Osteocyte (in vitro differentiated cells): ENCODE measurements at regions not wholly inside any gene's neighbourhood (a gene's known extent, or its start where the extent isn't known, plus 50 kb on each side); places are given as distances from the start of the nearest gene placed in this dataset.

Source experiments
- DNase-seq: peaks from one replicate; pipeline ENCODE4 v3.0.0; 2021; ENCODE audit warnings: mixed read lengths; ENCODE audit not compliant: unreplicated experiment; ENCODE audit errors: extremely low spot score
- H3K27ac Mint-ChIP-seq: one replicate; pipeline ENCODE4 v1.8.0; 2021; ENCODE audit warnings: mild to moderate bottlenecking, mixed read lengths; ENCODE audit not compliant: unreplicated experiment
- H3K27me3 Mint-ChIP-seq: one replicate; pipeline ENCODE4 v1.8.0; 2021; ENCODE audit warnings: mixed read lengths; ENCODE audit not compliant: unreplicated experiment
- H3K36me3 Mint-ChIP-seq: one replicate; pipeline ENCODE4 v1.8.0; 2021; ENCODE audit warnings: mixed read lengths; ENCODE audit not compliant: unreplicated experiment
- H3K4me1 Mint-ChIP-seq: one replicate; pipeline ENCODE4 v1.8.0; 2021; ENCODE audit warnings: mixed read lengths; ENCODE audit not compliant: unreplicated experiment
- H3K4me3 Mint-ChIP-seq: one replicate; pipeline ENCODE4 v1.8.0; 2021; ENCODE audit warnings: mild to moderate bottlenecking, moderate library complexity, mixed read lengths; ENCODE audit not compliant: unreplicated experiment
- H3K9me3 Mint-ChIP-seq: one replicate; pipeline ENCODE4 v1.8.0; 2021; ENCODE audit warnings: mixed read lengths; ENCODE audit not compliant: unreplicated experiment
- TF ChIP-seq, protein P1 (sequence below): fragments of 200-600 bp; sonication (generic); IDR thresholded peaks from 2 replicates; pipeline ENCODE4 v1.5.0; 2021; ENCODE audit warnings: antibody characterized with exemption, mild to moderate bottlenecking, moderate library complexity

- no peaks in the 10 kb centered on the region for H3K4me1 Mint-ChIP-seq
- H3K36me3 Mint-ChIP-seq: no peaks in the 10 kb centered on the region
- DNase-seq: no peak
These were observed 108.0 kb upstream of the TMTC2 start for GRCh38 chr12:82578725-82579124.

DNA sequence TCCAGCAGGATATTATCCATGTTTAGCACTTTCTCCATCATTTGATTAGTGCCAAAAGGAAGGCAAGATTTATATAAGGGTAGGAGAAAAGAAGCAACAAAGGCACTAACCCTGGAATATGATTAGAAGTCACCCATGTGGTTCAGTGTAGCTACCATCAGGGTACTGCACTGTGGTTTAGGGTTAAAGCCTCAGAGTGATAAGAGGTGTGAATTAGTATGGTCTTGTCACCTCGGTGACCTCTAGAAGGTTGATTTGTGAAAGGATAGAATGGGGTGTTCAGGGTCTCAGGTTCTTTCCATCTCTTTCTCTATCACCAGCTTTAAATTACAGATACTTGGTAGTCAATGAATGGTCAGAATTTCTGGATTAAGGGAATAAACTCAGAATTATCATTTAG is 103.0 kb upstream of the TMTC2 start:
- no peaks in the 10 kb centered on the region for H3K36me3 Mint-ChIP-seq
- H3K4me3 Mint-ChIP-seq: no peak overlapping the region
- H3K27ac Mint-ChIP-seq: no peak overlapping the region
- TF ChIP-seq, protein P1, sequence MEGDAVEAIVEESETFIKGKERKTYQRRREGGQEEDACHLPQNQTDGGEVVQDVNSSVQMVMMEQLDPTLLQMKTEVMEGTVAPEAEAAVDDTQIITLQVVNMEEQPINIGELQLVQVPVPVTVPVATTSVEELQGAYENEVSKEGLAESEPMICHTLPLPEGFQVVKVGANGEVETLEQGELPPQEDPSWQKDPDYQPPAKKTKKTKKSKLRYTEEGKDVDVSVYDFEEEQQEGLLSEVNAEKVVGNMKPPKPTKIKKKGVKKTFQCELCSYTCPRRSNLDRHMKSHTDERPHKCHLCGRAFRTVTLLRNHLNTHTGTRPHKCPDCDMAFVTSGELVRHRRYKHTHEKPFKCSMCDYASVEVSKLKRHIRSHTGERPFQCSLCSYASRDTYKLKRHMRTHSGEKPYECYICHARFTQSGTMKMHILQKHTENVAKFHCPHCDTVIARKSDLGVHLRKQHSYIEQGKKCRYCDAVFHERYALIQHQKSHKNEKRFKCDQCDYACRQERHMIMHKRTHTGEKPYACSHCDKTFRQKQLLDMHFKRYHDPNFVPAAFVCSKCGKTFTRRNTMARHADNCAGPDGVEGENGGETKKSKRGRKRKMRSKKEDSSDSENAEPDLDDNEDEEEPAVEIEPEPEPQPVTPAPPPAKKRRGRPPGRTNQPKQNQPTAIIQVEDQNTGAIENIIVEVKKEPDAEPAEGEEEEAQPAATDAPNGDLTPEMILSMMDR: no peak
- no peaks in the 10 kb centered on the region for H3K4me1 Mint-ChIP-seq
- H3K27me3 Mint-ChIP-seq: peaks cover 2% of the 10 kb centered on the region
- no peak for DNase-seq
- H3K9me3 Mint-ChIP-seq: peaks cover 17% of the 10 kb centered on the region

More at GRCh38 chr12:82578725-82579124, 108.0 kb upstream of the TMTC2 start:
- no peak overlapping the region for H3K27ac Mint-ChIP-seq
- peaks cover 2% of the 10 kb centered on the region for H3K27me3 Mint-ChIP-seq
- no peaks in the 10 kb centered on the region for H3K9me3 Mint-ChIP-seq
- TF ChIP-seq, protein P1: no peak
- no peak overlapping the region for H3K4me3 Mint-ChIP-seq

- H3K27ac Mint-ChIP-seq: no peak overlapping the region
- peaks cover 13% of the 10 kb centered on the region for H3K9me3 Mint-ChIP-seq
- H3K27me3 Mint-ChIP-seq: peaks cover 10% of the 10 kb centered on the region
- H3K4me3 Mint-ChIP-seq: no peak overlapping the region
- no peak for DNase-seq
- TF ChIP-seq, protein P1: no peak
- H3K4me1 Mint-ChIP-seq: no peaks in the 10 kb centered on the region
- H3K36me3 Mint-ChIP-seq: no peaks in the 10 kb centered on the region
These were observed 93.6 kb upstream of the TMTC2 start for GRCh38 chr12:82593143-82593542.

DNA sequence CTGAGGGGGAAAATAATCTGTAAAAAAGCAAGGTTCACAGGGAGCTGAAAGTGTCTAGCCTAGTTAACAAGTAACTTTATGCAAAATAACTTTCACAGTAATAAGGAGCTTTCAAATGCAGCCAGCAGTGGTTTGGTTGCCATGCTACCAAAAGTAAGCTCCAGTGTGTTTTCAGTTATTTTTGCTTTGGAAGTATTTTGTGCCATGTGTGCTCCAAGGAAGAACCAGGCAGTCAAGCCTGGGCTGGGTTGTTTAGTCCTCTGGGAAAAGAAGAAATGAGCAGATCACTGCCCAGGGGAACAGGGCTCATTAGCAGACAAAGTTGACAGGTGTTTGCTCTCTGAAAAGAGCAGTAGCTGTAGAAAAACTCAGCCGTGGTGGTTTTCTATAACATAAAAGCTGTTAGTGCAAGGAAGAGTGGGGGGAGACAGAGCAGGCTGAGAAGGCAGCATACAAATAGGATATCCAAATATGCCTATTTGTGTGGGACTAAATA is 92.8 kb upstream of the TMTC2 start:
- TF ChIP-seq, protein P1: no peak
- no peak for DNase-seq
- H3K27me3 Mint-ChIP-seq: peaks cover 10% of the 10 kb centered on the region

GRCh38 chr12:82595941-82596340 is 90.8 kb upstream of the TMTC2 start:
- no peaks in the 10 kb centered on the region for H3K9me3 Mint-ChIP-seq
- no peaks in the 10 kb centered on the region for H3K36me3 Mint-ChIP-seq
- no peaks in the 10 kb centered on the region for H3K4me1 Mint-ChIP-seq
- peaks cover 10% of the 10 kb centered on the region for H3K27me3 Mint-ChIP-seq
- no peak overlapping the region for H3K4me3 Mint-ChIP-seq
- TF ChIP-seq, protein P1: no peak
- DNase-seq: no peak
- H3K27ac Mint-ChIP-seq: no peak overlapping the region

More for the DNA sequence above, 92.8 kb upstream of the TMTC2 start:
- no peaks in the 10 kb centered on the region for H3K4me1 Mint-ChIP-seq
- no peak overlapping the region for H3K4me3 Mint-ChIP-seq
- peaks cover 10% of the 10 kb centered on the region for H3K9me3 Mint-ChIP-seq
- no peaks in the 10 kb centered on the region for H3K36me3 Mint-ChIP-seq
- H3K27ac Mint-ChIP-seq: no peak overlapping the region
